Choroid plexus epithelial cell (primary cell): ENCODE measurements at regions not wholly inside any gene's neighbourhood (a gene's known extent, or its start where the extent isn't known, plus 50 kb on each side); places are given as distances from the start of the nearest gene placed in this dataset.

Experiments
- DNase-seq: peaks from one replicate; pipeline ENCODE4 v3.0.0-alpha.2; 2010; ENCODE audit warnings: low read depth
- H3K4me3 ChIP-seq: 2 replicates; pipeline ENCODE4 v1.5.1; 2011; ENCODE audit warnings: low read depth, mild to moderate bottlenecking, control low read depth, low read length, moderate library complexity
- CTCF ChIP-seq: conservative IDR thresholded peaks from 2 replicates; pipeline ENCODE4 v1.5.1; 2011; ENCODE audit warnings: low read depth, mild to moderate bottlenecking, control low read depth, inconsistent platforms, low read length, moderate library complexity

- TF ChIP-seq CTCF, result no peak
- DNase-seq, result no peak
- no peak overlapping the region for H3K4me3 ChIP-seq
Observed at GRCh38 chr7:21353388-21353780, 74.5 kb upstream of the SP4 start.

GRCh38 chr7:21354284-21354683 is 73.6 kb upstream of the SP4 start:
- H3K4me3 ChIP-seq, result no peak overlapping the region
- TF ChIP-seq CTCF, result no peak
- DNase-seq, result no peak

GRCh38 chr7:21355406-21355874 is 72.4 kb upstream of the SP4 start:
- TF ChIP-seq CTCF, result no peak
- no peak overlapping the region for H3K4me3 ChIP-seq
- DNase-seq, result no peak

GRCh38 chr7:21356616-21357015 is 71.3 kb upstream of the SP4 start:
- no peak for TF ChIP-seq CTCF
- DNase-seq, result no peak
- no peak overlapping the region for H3K4me3 ChIP-seq

GRCh38 chr7:21357151-21358097 is 70.5 kb upstream of the SP4 start:
- no peak for DNase-seq
- H3K4me3 ChIP-seq, result no peak overlapping the region

GRCh38 chr7:21358648-21359047 is 69.2 kb upstream of the SP4 start:
- TF ChIP-seq CTCF, result no peak
- DNase-seq, result no peak
- no peak overlapping the region for H3K4me3 ChIP-seq

More at GRCh38 chr7:21357151-21358097, 70.5 kb upstream of the SP4 start:
- no peak for TF ChIP-seq CTCF

- H3K4me3 ChIP-seq, result no peak overlapping the region
- no peak for DNase-seq
- no peak for TF ChIP-seq CTCF
Observed at GRCh38 chr7:21359163-21359562, 68.7 kb upstream of the SP4 start.
